Heart right ventricle (tissue), 16 donors: ENCODE measurements at regions not wholly inside any gene's neighbourhood (a gene's known extent, or its start where the extent isn't known, plus 50 kb on each side); places are given as distances from the start of the nearest gene placed in this dataset.

ENCODE experiments used
- ATAC-seq, 8 donors: fragments of 200-7000 bp; cut with Tn5 transposase; one replicate each; pipeline ENCODE4 v1.9.1; 2020; ENCODE audit warnings: mild to moderate bottlenecking in 8 of 8, moderate library complexity in 8 of 8, moderate number of reproducible peaks in 1 of 8
- DNase-seq, 2 donors: peaks; one replicate each; pipeline ENCODE4 v3.0.0-alpha.2; 2020
- H3K27ac ChIP-seq, 10 donors: fragments of 200-600 bp; sonication (generic) in 2 of 10; one replicate each; pipeline versions ENCODE4 v1.5.0 to v1.8.0; 2020 to 2022; ENCODE audit warnings: mild to moderate bottlenecking in 3 of 10
- H3K27me3 ChIP-seq, 7 donors: fragments of 200-600 bp; one replicate each; pipeline ENCODE4 v1.8.0; 2021 to 2022; ENCODE audit warnings: mild to moderate bottlenecking in 2 of 7
- H3K36me3 ChIP-seq, 9 donors: fragments of 200-600 bp; sonication (generic) in 1 of 9; one replicate each; pipeline versions ENCODE4 v1.5.0 to v1.8.0; 2020 to 2022; ENCODE audit warnings: mild to moderate bottlenecking in 2 of 9
- H3K4me1 ChIP-seq, 9 donors: fragments of 200-600 bp; sonication (generic) in 1 of 9; one replicate each; pipeline versions ENCODE4 v1.5.0 to v1.8.0; 2020 to 2022; ENCODE audit warnings: mild to moderate bottlenecking in 4 of 9
- H3K4me3 ChIP-seq, 10 donors: fragments of 200-600 bp; sonication (generic) in 2 of 10; one replicate each; pipeline versions ENCODE4 v1.5.0 to v1.8.0; 2020 to 2022; ENCODE audit warnings: mild to moderate bottlenecking in 7 of 10, moderate library complexity in 2 of 10
- H3K9me3 ChIP-seq, 11 donors: fragments of 200-600 bp in 10 of 11; sonication (generic) in 2 of 11; one replicate each; pipeline versions ENCODE4 v1.5.0 to v1.8.0; 2013 to 2022; ENCODE audit warnings: mild to moderate bottlenecking in 2 of 11, control low read depth in 1 of 11, moderate library complexity in 1 of 11
- CTCF ChIP-seq, 9 donors: fragments of 200-600 bp; sonication (generic) in 2 of 9; IDR thresholded peaks; one replicate each; pipeline versions ENCODE4 v1.5.0 to v1.8.0; 2021 to 2022; ENCODE audit warnings: antibody characterized with exemption in 9 of 9, mild to moderate bottlenecking in 5 of 9, moderate library complexity in 1 of 9
- WGBS, 2 donors: extraction: QIAGEN DNeasy Blood & Tissue Kit; methylation state at CpG; one replicate each; pipeline ENCODE4 v1.1.7; 2013; ENCODE audit warnings: inconsistent platforms in 1 of 2; 5-methylcytosine and 5-hydroxymethylcytosine counted together
- intact Hi-C, 10 donors: fragments of 100-400 bp; cut with DNase I; formaldehyde crosslinking; loops; one replicate each; pipeline versions ENCODE4 v1.11.1 to v1.14.2; 2022
- donor health status: Arrhythmogenic right ventricular cardiomyopathy.
- donor health status: ischemic (EF 13 %, LVEDD 7.1; RV severe dilation, severe dysfunction).
- donor health status: healthy with polysubstance abuse.
- donor health status: DM: no; HTN: yes; CAD: no.
- donor health status: DM: no; HTN: no; CAD: no.
- donor health status: ischemic (EF 25% LVEDD 6.9; RV normal size, moderate dysfunction).
- donor health status: ischemic (EF 25% LVEDD 5.7; RV mildly dilated, moderate dysfunction).
- donor health status: healthy.
- donor health status: DM: yes; HTN: yes; CAD: no.
- donor health status: Ischemic cardiomyopathy.
- donor health status: ischemic (EF 35%, LVEDD 5.7; RV mildly dilated, moderate dysfunction).
- donor health status: nonischemic (EF 11% LVEDD 7.7; RV severe dilation, severe dysfunction).
- donor health status: DM: yes; HTN: yes; CAD: no.
- donor health status: PGD.
- donor health status: ischemic (EF 29% LVEDD 5.4; RV normal size, mild dysfunction).
- donor health status: nonischemic (EF 23%, LVEDD 6.1; RV moderate dilation, normal function).

DNA sequence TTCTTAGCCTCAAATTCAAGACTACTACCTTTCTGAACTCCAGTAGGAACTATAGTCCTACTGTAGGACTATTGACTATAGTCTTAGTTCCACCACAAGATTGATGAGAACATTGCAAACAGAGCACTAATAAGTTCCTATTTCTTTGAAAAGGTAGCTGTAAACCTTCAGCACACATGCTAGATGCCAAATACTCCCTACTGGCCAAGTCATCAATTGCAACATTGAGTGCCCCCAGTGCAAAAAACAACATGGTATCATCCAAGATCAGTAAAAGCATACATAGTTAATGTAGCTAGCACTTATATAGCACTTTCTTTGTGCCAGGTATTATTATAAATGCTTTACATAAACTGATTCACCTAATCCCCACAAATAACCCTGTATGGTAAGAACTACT is 99.8 kb downstream of the MRPL39 start:
- Histone ChIP-seq H3K27ac (no peak overlapping the region), H3K4me1 (no peaks in the 10 kb centered on the region), H3K4me3 (no peak overlapping the region), H3K9me3 (peaks cover 0 to 3% (median 0%) of the 10 kb centered on the region in 11 donors), H3K36me3 (no peaks in the 10 kb centered on the region), H3K27me3 (no peaks in the 10 kb centered on the region)
- TF ChIP-seq CTCF (IDR thresholded peaks at IDR 0.05): no peak
- DNase-seq: no peak
- intact Hi-C loops: loop anchor here in 1 of 10 donors (10.0 kb wide), 1 partner anchor 57 kb away; no protein-coding TSS in a partner anchor
- no peak for ATAC-seq

- no peaks in the 10 kb centered on the region for H3K27me3 ChIP-seq
- no peak for TF ChIP-seq CTCF (IDR thresholded peaks at IDR 0.05)
These were observed 100.4 kb downstream of the MRPL39 start for GRCh38 chr21:25506887-25507286.

GRCh38 chr21:25506261-25506660 is 101.0 kb downstream of the MRPL39 start:
- Histone ChIP-seq H3K4me3 (no peak overlapping the region), H3K36me3 (no peaks in the 10 kb centered on the region), H3K27ac (no peak overlapping the region), H3K27me3 (no peaks in the 10 kb centered on the region), H3K4me1 (peaks cover 0 to 5% (median 0%) of the 10 kb centered on the region in 9 donors), H3K9me3 (peaks cover 0 to 7% (median 0%) of the 10 kb centered on the region in 11 donors)
- ATAC-seq (no peak), DNase-seq (no peak)
- no peak for TF ChIP-seq CTCF (IDR thresholded peaks at IDR 0.05)
- WGBS, 2 donors: 79 to 88% methylated on average over 2 of the region's 2 CpGs
- intact Hi-C loops: loop anchor here in 1 of 10 donors (10.0 kb wide), 1 partner anchor 59 kb away; no protein-coding TSS in a partner anchor

More at GRCh38 chr21:25506887-25507286, 100.4 kb downstream of the MRPL39 start:
- 85 to 87% methylated on average over 6 of the region's 6 CpGs for WGBS, 2 donors
- Histone ChIP-seq H3K9me3 (peaks cover 0 to 7% (median 0%) of the 10 kb centered on the region in 11 donors), H3K4me1 (no peaks in the 10 kb centered on the region), H3K4me3 (no peak overlapping the region), H3K27ac (no peak overlapping the region), H3K36me3 (no peaks in the 10 kb centered on the region)
- ATAC-seq: no peak
- DNase-seq: no peak
- intact Hi-C loops: loop anchor here in 1 of 10 donors (10.0 kb wide), 1 partner anchor 58 kb away; no protein-coding TSS in a partner anchor

DNA sequence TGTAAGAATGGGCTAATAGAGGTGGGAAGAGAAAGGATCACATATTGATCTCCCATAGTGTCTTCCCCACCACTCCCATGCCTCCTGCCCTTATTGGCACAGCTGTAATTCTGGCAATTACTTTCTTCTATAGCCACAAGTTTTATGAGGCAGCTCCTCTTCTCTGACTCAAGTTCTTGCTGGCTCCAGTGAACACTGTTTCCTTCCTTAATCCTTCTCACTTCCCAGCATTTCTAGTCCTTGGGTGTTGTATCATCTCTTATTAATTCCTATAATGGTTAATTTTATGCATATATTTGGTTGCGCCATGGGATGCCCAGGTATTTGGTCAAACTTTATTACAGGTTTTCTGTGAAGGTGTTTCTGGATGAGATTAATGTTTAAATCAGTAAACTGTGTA is 103.3 kb downstream of the MRPL39 start:
- TF ChIP-seq CTCF (IDR thresholded peaks at IDR 0.05): no peak
- Histone ChIP-seq H3K4me1 (peaks cover 0 to 9% (median 0%) of the 10 kb centered on the region in 9 donors), H3K36me3 (no peaks in the 10 kb centered on the region), H3K9me3 (peaks cover 0 to 7% (median 0%) of the 10 kb centered on the region in 11 donors), H3K4me3 (no peak overlapping the region), H3K27ac (no peak overlapping the region), H3K27me3 (no peaks in the 10 kb centered on the region)
- DNase-seq (no peak), ATAC-seq (no peak)
- intact Hi-C loops: loop anchor here in 1 of 10 donors (10.0 kb wide), 1 partner anchor 61 kb away; no protein-coding TSS in a partner anchor
- 91 to 100% methylated on average over 1 of the region's 1 CpG for WGBS, 2 donors
